ENCODE measurements at regions not wholly inside any gene's neighbourhood (a gene's known extent, or its start where the extent isn't known, plus 50 kb on each side); places are given as distances from the start of the nearest gene placed in this dataset.

DNA sequence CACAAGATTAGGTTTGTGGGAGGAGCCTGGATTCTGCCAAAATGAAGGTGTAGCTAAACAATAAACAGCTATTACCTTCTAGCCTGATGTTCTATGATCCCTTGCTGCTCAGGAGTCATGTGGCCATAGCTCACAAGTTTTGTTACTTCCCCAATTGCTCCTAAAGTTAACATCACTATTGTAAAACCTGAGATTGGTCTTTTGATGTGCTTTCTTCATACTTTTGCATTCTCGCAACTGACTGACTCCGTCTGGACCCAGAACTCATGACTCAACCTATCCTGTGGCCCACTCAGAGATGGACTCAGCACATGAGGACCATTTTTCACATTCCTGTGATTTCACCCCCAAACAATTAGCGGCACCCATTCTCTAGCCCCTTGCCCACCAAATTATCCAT lies 69.1 kb downstream of the PTGS2 start:
- Histone ChIP-seq H3K4me1 (ENCODE audit: control insufficient read depth, insufficient read depth, low read length) (no peaks in the 10 kb centered on the region), H3K9me3 (ENCODE audit: control insufficient read depth, insufficient read depth, low read depth, low read length) (no peaks in the 10 kb centered on the region), H3K36me3 (ENCODE audit: control insufficient read depth in 2 of 2, insufficient read depth in 1 of 2, low read length in 2 of 2) (no peaks in the 10 kb centered on the region), H3K4me3 (ENCODE audit: low read depth, low read length) (no peak overlapping the region), H3K27ac (ENCODE audit: extremely low read depth, low read depth, low read length) (no peak overlapping the region)
- POLR2A ChIA-PET: no interaction called here
- CTCF ChIA-PET: interaction anchor here (1.8 to 2.9 kb wide), 2 partner anchors 69 to 375 kb away, joined by 9 to 11 read pairs; partner anchors contain the start of gene PTGS2
- no peak for TF ChIP-seq ZNF768 (tag by site-specific recombination; IDR thresholded peaks at IDR 0.05)
- no peak for TF ChIP-seq MZF1 (tag by site-specific recombination; IDR thresholded peaks at IDR 0.05; ENCODE audit: borderline replicate concordance)
- TF ChIP-seq, protein P1, sequence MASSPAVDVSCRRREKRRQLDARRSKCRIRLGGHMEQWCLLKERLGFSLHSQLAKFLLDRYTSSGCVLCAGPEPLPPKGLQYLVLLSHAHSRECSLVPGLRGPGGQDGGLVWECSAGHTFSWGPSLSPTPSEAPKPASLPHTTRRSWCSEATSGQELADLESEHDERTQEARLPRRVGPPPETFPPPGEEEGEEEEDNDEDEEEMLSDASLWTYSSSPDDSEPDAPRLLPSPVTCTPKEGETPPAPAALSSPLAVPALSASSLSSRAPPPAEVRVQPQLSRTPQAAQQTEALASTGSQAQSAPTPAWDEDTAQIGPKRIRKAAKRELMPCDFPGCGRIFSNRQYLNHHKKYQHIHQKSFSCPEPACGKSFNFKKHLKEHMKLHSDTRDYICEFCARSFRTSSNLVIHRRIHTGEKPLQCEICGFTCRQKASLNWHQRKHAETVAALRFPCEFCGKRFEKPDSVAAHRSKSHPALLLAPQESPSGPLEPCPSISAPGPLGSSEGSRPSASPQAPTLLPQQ (tag by site-specific recombination; IDR thresholded peaks at IDR 0.05): no peak
- TF ChIP-seq SP3 (tag by site-specific recombination; IDR thresholded peaks at IDR 0.05): no peak
- no peak for TF ChIP-seq ZNF19 (tag by site-specific recombination; IDR thresholded peaks at IDR 0.05; ENCODE audit: low read depth)
- TF ChIP-seq, protein P2, sequence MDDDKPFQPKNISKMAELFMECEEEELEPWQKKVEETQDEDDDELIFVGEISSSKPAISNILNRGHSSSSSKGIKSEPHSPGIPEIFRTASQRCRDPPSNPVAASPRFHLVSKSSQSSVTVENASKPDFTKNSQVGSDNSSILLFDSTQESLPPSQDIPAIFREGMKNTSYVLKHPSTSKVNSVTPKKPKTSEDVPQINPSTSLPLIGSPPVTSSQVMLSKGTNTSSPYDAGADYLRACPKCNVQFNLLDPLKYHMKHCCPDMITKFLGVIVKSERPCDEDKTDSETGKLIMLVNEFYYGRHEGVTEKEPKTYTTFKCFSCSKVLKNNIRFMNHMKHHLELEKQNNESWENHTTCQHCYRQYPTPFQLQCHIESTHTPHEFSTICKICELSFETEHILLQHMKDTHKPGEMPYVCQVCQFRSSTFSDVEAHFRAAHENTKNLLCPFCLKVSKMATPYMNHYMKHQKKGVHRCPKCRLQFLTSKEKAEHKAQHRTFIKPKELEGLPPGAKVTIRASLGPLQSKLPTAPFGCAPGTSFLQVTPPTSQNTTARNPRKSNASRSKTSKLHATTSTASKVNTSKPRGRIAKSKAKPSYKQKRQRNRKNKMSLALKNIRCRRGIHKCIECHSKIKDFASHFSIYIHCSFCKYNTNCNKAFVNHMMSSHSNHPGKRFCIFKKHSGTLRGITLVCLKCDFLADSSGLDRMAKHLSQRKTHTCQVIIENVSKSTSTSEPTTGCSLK (tag by site-specific recombination; IDR thresholded peaks at IDR 0.05): no peak
- no peak for TF ChIP-seq ZNF560 (tag by site-specific recombination; IDR thresholded peaks at IDR 0.05; ENCODE audit: borderline replicate concordance)
- no peak for TF ChIP-seq KLF10 (tag by site-specific recombination; IDR thresholded peaks at IDR 0.05)
- no peak for TF ChIP-seq KLF16 (tag by site-specific recombination; IDR thresholded peaks at IDR 0.05)
- TF ChIP-seq ZXDB (tag by site-specific recombination; IDR thresholded peaks at IDR 0.05): no peak
- TF ChIP-seq ZNF785 (tag by site-specific recombination; IDR thresholded peaks at IDR 0.05): no peak

DNA sequence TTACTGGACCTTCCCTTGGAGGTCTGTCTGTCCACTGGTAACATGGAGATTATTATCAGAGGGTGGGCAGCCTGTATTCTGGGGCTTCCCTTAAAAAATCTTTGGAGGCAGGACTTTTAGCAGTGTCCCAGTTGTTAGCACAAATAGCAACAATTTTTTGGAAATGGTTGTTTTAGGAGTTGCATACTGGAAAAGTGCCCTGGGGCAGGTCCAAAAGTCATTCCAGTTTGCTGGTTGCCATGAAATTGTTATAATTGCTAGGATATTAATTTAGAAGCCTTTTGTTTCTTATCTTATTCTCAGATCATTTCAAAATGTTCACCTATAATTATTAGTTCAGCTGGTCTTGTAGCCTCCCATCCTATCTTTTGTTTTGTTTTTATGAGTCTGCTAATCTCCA lies 71.0 kb downstream of the PTGS2 start:
- Histone ChIP-seq H3K9me3 (ENCODE audit: control insufficient read depth, insufficient read depth, low read depth, low read length) (no peaks in the 10 kb centered on the region), H3K4me1 (ENCODE audit: control insufficient read depth, insufficient read depth, low read length) (no peaks in the 10 kb centered on the region), H3K4me3 (ENCODE audit: low read depth, low read length) (no peak overlapping the region), H3K36me3 (ENCODE audit: control insufficient read depth in 2 of 2, insufficient read depth in 1 of 2, low read length in 2 of 2) (no peaks in the 10 kb centered on the region), H3K27ac (ENCODE audit: extremely low read depth, low read depth, low read length) (no peak overlapping the region)
- no peak for TF ChIP-seq BCL11A (tag by site-specific recombination; IDR thresholded peaks at IDR 0.05; ENCODE audit: low read depth)
- TF ChIP-seq ZNF221 (tag by site-specific recombination; IDR thresholded peaks at IDR 0.05; ENCODE audit: borderline replicate concordance): no peak
- no peak for TF ChIP-seq KLF16 (tag by site-specific recombination; IDR thresholded peaks at IDR 0.05)
- TF ChIP-seq ZNF677 (tag by site-specific recombination; IDR thresholded peaks at IDR 0.05): no peak
- no peak for TF ChIP-seq ZNF707 (tag by site-specific recombination; IDR thresholded peaks at IDR 0.05)
- TF ChIP-seq, protein P3, sequence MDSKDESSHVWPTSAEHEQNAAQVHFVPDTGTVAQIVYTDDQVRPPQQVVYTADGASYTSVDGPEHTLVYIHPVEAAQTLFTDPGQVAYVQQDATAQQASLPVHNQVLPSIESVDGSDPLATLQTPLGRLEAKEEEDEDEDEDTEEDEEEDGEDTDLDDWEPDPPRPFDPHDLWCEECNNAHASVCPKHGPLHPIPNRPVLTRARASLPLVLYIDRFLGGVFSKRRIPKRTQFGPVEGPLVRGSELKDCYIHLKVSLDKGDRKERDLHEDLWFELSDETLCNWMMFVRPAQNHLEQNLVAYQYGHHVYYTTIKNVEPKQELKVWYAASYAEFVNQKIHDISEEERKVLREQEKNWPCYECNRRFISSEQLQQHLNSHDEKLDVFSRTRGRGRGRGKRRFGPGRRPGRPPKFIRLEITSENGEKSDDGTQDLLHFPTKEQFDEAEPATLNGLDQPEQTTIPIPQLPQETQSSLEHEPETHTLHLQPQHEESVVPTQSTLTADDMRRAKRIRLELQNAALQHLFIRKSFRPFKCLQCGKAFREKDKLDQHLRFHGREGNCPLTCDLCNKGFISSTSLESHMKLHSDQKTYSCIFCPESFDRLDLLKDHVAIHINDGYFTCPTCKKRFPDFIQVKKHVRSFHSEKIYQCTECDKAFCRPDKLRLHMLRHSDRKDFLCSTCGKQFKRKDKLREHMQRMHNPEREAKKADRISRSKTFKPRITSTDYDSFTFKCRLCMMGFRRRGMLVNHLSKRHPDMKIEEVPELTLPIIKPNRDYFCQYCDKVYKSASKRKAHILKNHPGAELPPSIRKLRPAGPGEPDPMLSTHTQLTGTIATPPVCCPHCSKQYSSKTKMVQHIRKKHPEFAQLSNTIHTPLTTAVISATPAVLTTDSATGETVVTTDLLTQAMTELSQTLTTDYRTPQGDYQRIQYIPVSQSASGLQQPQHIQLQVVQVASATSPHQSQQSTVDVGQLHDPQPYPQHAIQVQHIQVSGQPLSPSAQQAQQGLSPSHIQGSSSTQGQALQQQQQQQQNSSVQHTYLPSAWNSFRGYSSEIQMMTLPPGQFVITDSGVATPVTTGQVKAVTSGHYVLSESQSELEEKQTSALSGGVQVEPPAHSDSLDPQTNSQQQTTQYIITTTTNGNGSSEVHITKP (tag by site-specific recombination; IDR thresholded peaks at IDR 0.05): no peak
- TF ChIP-seq, protein P4, sequence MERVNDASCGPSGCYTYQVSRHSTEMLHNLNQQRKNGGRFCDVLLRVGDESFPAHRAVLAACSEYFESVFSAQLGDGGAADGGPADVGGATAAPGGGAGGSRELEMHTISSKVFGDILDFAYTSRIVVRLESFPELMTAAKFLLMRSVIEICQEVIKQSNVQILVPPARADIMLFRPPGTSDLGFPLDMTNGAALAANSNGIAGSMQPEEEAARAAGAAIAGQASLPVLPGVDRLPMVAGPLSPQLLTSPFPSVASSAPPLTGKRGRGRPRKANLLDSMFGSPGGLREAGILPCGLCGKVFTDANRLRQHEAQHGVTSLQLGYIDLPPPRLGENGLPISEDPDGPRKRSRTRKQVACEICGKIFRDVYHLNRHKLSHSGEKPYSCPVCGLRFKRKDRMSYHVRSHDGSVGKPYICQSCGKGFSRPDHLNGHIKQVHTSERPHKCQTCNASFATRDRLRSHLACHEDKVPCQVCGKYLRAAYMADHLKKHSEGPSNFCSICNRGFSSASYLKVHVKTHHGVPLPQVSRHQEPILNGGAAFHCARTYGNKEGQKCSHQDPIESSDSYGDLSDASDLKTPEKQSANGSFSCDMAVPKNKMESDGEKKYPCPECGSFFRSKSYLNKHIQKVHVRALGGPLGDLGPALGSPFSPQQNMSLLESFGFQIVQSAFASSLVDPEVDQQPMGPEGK (tag by site-specific recombination; IDR thresholded peaks at IDR 0.05): no peak
- TF ChIP-seq, protein P5, sequence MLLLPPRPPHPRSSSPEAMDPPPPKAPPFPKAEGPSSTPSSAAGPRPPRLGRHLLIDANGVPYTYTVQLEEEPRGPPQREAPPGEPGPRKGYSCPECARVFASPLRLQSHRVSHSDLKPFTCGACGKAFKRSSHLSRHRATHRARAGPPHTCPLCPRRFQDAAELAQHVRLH (tag by site-specific recombination; IDR thresholded peaks at IDR 0.05): no peak
- TF ChIP-seq EGR2 (tag by site-specific recombination; IDR thresholded peaks at IDR 0.05; ENCODE audit: low read depth): no peak
- no peak for TF ChIP-seq ZNF664 (tag by site-specific recombination; IDR thresholded peaks at IDR 0.05)
- no peak for TF ChIP-seq YY1 (tag by site-specific recombination; IDR thresholded peaks at IDR 0.05)
- ChIA-PET POLR2A (no interaction called here), CTCF (interaction anchor here (0.5 to 2.9 kb wide), 4 partner anchors 71 to 480 kb away, joined by 3 to 11 read pairs (median 6); partner anchors contain the start of gene PTGS2)

All from HEK293 (cell line).